Epithelial cell of esophagus (primary cell): ENCODE measurements at regions not wholly inside any gene's neighbourhood (a gene's known extent, or its start where the extent isn't known, plus 50 kb on each side); places are given as distances from the start of the nearest gene placed in this dataset.

Experiments
- DNase-seq: peaks from one replicate; pipeline ENCODE4 v3.0.0; 2010; ENCODE audit warnings: low read depth
- H3K4me3 ChIP-seq: 2 replicates; pipeline ENCODE4 v1.5.1; 2011; ENCODE audit warnings: mild to moderate bottlenecking, low read length, control low read depth
- CTCF ChIP-seq: IDR thresholded peaks from 2 replicates; pipeline ENCODE4 v1.5.1; 2011; ENCODE audit warnings: low read depth, mild to moderate bottlenecking, low read length, control low read depth, inconsistent platforms; ENCODE audit not compliant: insufficient read depth; ENCODE audit errors: missing control alignments

- H3K4me3 ChIP-seq = no peak overlapping the region
- TF ChIP-seq CTCF = no peak
- DNase-seq = no peak
Observed at GRCh38 chr6:10307028-10307427, 107.8 kb downstream of the TFAP2A start.

DNA sequence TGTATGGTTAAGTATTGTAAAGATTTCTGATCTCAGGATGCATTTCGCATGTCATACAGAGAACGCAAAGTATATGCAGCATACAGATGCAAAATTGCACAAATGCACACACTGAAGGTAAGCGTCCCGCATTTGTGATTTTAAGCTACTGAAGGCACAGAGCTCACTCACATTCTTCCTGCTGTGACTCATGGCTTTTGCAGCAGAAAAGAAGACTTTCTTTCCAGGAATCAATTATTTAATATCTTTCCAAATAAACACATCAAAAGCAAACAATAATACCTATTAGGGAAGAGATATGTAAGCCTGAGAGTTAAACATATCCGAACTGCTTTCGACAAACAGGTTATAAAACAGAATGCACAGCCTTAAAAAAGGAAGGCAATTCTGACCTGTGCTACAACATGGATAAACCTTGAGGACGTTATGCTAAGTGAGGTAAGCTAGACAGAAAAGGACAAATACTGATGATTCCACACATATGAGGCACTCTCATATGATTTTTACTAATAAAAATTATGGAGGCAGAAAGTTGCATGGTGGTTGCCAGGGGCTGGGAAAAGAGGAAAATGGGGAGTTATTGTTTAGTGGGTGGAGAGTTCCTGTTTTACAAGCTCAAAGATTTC lies 109.0 kb downstream of the TFAP2A start:
- no peak overlapping the region for H3K4me3 ChIP-seq
- DNase-seq = peak; percentile 22
- TF ChIP-seq CTCF = no peak

DNA sequence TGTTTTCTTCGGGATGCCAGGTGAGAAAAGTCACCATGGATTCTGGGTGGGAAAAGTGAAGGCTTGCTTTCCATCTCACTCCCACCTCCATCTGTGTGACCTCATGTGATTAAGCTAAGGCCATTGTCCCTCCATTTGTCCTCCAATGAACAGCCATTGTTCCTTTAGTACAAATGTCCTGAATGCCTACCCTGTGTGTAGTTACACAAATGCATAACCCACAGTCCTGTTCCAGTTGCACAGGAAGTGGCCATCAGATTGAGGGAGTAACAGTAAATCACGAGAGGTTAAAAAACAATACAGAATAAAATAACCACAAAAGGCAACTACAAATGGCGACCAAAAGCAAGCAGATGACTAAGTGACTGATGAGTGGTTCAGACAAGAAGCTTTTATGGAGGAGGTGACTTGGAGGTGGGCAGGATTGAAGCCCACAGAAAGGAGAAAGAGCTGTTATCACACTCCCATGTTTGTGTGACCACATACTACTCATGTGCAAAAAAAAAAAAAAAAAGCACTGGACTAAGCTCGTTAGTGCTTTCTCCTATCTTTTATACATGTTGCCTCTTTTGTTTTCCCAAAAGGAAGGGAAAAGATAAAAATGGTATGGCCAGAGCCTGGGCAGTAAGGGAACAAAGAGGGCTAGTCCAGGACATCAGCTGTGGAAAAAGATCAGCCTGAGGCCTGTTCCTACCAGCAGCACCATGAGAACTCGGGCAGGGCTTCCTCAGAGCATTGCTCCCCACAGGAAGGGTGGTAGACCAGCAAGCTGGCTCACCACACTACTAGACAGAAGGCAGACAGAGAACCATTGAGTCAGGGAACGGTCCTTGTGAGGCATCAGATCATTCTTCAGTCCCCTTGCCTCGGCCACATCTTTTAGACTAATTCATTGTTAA lies 111.0 kb downstream of the TFAP2A start:
- H3K4me3 ChIP-seq = no peak overlapping the region
- no peak for DNase-seq
- TF ChIP-seq CTCF = no peak

GRCh38 chr6:10302566-10303235 lies 112.2 kb downstream of the TFAP2A start:
- no peak for DNase-seq
- no peak overlapping the region for H3K4me3 ChIP-seq
- TF ChIP-seq CTCF = no peak

GRCh38 chr6:10300071-10300470 lies 114.8 kb downstream of the TFAP2A start:
- H3K4me3 ChIP-seq = no peak overlapping the region
- peak; percentile 81 for DNase-seq
- no peak for TF ChIP-seq CTCF

DNA sequence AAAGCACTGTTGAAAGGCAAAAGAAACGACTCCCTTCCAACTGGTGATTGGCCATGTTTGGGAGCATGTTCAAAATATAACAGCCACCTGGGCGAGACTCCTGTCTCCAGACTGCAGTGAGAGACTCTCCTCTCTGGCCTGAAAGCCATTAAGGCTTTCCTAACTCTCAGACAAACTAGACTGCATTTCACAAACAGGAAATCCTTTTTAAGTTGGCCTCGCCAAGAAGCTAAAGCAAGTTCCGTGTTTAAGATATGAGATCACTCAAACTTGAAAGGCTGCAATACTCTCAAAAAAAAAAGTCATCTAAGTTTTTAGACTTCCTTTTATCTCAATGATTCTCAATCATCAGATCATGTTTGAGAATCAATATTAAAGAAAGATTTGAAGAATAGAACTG lies 117.0 kb downstream of the TFAP2A start:
- DNase-seq = peak; percentile 52
- no peak for TF ChIP-seq CTCF
- no peak overlapping the region for H3K4me3 ChIP-seq
